Activated CD4-positive, alpha-beta T cell treated with anti-CD3 and anti-CD28 coated beads, Interleukin-2, amount 50 U/mL, for 48 hours (primary cell): ENCODE measurements at regions not wholly inside any gene's neighbourhood (a gene's known extent, or its start where the extent isn't known, plus 50 kb on each side); places are given as distances from the start of the nearest gene placed in this dataset.

ENCODE experiments used
- DNase-seq, 2 experiments: peaks; one replicate each; pipeline ENCODE4 v3.0.0-alpha.2; 2020

- no peak for DNase-seq
Observed at GRCh38 chr2:226143091-226143490, 656.5 kb downstream of the IRS1 start.

GRCh38 chr2:226142463-226142862 lies 657.2 kb downstream of the IRS1 start:
- no peak for DNase-seq

- no peak for DNase-seq
Observed at GRCh38 chr2:226140594-226140993, 659.0 kb downstream of the IRS1 start.

GRCh38 chr2:226139759-226140158 lies 659.9 kb downstream of the IRS1 start:
- DNase-seq = no peak

GRCh38 chr2:226137201-226137811 lies 662.3 kb downstream of the IRS1 start:
- DNase-seq = no peak

GRCh38 chr2:226136739-226137138 lies 662.9 kb downstream of the IRS1 start:
- DNase-seq = no peak

- DNase-seq = no peak
Observed at GRCh38 chr2:226135861-226136548, 663.6 kb downstream of the IRS1 start.

GRCh38 chr2:226132323-226133215 lies 667.1 kb downstream of the IRS1 start:
- DNase-seq = no peak

GRCh38 chr2:226131299-226131784 lies 668.3 kb downstream of the IRS1 start:
- no peak for DNase-seq

- no peak for DNase-seq
Observed at GRCh38 chr2:226130192-226130591, 669.4 kb downstream of the IRS1 start.

GRCh38 chr2:226127682-226128081 lies 671.9 kb downstream of the IRS1 start:
- DNase-seq = no peak

GRCh38 chr2:226126104-226126503 lies 673.5 kb downstream of the IRS1 start:
- no peak for DNase-seq

- DNase-seq = no peak
Observed at GRCh38 chr2:226125176-226125883, 674.3 kb downstream of the IRS1 start.

GRCh38 chr2:226124548-226125011 lies 675.0 kb downstream of the IRS1 start:
- no peak for DNase-seq

- DNase-seq = no peak
Observed at GRCh38 chr2:226123300-226123699, 676.3 kb downstream of the IRS1 start.

- DNase-seq = no peak
Observed at GRCh38 chr2:226122041-226122440, 677.6 kb downstream of the IRS1 start.

GRCh38 chr2:226121046-226121738 lies 678.4 kb downstream of the IRS1 start:
- no peak for DNase-seq

GRCh38 chr2:226118471-226119429 lies 680.9 kb downstream of the IRS1 start:
- DNase-seq = no peak

- no peak for DNase-seq
Observed at GRCh38 chr2:226117510-226118065, 682.0 kb downstream of the IRS1 start.

GRCh38 chr2:226116346-226116745 lies 683.3 kb downstream of the IRS1 start:
- no peak for DNase-seq

GRCh38 chr2:226115832-226116200 lies 683.8 kb downstream of the IRS1 start:
- no peak for DNase-seq
